GM21825 (cell line): ENCODE measurements at regions not wholly inside any gene's neighbourhood (a gene's known extent, or its start where the extent isn't known, plus 50 kb on each side); places are given as distances from the start of the nearest gene placed in this dataset.
"Not testable (repeated sequence)": the region's sequence is repeated elsewhere in the genome, so short reads cannot be mapped to it uniquely, and the experiment has no call there.

Experiments used
- ATAC-seq: cut with Tn5 transposase; IDR thresholded peaks from one replicate; pipeline ENCODE4 v1.9.1; 2021; ENCODE audit warnings: mild to moderate bottlenecking, moderate library complexity; ENCODE audit not compliant: unreplicated experiment

GRCh38 chr15:95615436-95615835, 715.1 kb upstream of the NR2F2 start:
- no peak for ATAC-seq

- no peak for ATAC-seq
These were observed 714.2 kb upstream of the NR2F2 start for GRCh38 chr15:95616306-95616705.

- ATAC-seq: no peak
These were observed 709.4 kb upstream of the NR2F2 start for GRCh38 chr15:95620934-95621579.

DNA sequence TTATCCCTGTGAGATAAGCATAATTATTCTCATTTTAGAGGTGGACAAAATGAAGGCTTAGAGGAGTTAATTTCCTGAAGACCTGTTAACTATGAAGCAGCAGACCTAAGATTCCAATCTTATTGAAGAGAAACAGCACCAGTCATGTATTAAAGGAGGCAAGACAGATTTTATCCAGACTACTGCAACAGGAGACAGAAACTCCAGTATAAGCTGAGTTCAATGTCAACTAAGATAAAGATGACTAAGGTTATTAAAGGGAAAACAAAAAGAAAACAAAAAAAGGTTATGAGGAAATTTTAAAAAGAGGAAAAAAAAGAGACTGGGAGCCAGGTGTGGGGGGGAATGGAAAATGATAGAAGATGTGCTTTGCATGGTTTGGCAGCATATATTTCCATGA, 707.7 kb upstream of the NR2F2 start:
- ATAC-seq: no peak

DNA sequence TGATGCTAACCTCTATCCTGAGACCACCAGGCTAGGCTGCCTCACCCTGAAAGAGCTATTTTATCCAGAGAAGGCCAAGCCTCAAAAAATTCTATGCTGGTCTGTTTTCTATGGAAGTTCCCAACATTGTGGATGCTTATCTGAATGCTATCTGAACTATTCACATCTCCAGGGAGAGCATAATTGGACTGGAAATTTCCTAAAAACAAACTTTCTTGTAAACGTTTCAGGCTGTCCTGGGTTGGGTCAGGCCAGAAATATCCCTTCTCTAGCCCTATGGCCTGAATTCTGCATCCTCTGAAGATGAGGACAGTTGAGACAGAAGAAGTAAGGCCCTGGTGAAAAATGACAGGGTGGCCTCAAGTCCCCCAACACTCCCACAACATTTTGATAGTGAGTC, 706.4 kb upstream of the NR2F2 start:
- no peak for ATAC-seq

DNA sequence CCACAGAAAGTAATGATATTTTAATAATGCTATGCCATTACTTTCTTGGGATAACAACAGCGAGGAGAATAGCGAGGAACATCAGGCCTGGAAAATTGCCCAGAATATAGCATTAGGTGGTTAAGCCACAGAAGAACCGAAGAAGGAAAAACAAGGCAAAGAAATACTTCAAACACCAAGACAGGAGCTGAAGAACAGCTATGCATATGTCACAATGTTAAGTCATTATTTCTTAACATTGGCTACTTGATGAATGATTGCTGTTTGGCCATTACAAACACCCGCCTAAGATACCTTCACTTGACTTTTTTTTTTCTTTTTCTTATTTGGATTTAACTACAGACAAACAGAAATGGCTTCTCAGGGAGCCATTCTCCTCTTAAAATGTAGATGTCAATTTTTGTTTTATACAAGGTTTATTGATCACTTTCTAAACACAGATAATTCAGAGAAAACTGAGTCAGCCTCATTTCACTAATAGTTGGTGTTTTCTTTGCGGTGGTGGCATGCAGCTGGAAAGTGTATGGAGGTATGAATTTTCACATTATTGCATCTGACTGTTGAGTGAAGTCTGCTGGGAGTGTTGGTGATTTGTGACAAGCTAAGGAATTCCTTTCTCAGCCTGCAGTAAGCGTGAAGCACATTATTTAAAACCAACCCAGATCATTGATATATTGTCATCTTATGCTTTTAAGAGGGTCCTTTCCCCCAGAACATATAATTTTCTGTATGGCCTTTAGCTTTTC, 705.7 kb upstream of the NR2F2 start:
- no peak for ATAC-seq

- ATAC-seq: no peak
These were observed 703.8 kb upstream of the NR2F2 start for GRCh38 chr15:95626501-95627361.

DNA sequence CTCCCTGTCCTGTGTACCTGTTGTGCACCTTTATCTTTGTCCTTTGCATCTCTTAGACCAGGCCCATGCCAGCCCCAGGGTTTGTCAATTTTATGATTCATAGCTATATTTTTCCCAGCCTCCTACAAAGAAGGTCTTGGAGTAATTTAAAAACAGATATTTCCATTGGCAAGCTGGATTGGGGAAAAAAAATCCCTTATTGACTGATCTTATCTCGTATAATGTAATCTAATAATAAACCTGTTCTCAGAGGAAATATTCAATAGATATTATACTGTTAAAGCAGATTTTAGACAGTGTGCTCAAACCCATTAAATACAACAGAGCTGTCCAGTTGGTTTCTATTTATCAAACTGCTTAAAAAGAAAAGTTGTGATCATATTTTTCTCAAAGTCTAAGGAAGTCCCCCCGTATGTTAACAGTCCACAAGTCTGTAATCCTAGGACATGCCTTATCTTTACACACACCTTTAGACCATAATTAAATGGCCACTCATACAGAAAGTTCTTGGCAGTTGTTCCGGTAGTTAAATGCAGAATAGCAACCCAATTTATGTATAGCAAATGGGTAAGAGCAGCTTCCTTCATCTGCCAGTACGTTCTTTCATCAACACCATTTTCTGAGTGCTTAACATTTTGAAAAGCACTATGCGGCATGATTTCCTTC, 700.9 kb upstream of the NR2F2 start:
- no peak for ATAC-seq

GRCh38 chr15:95630683-95631082, 699.8 kb upstream of the NR2F2 start:
- ATAC-seq: no peak

- ATAC-seq: no peak
These were observed 694.8 kb upstream of the NR2F2 start for GRCh38 chr15:95635666-95636065.

- no peak for ATAC-seq
These were observed 694.4 kb upstream of the NR2F2 start for GRCh38 chr15:95636107-95636506.

DNA sequence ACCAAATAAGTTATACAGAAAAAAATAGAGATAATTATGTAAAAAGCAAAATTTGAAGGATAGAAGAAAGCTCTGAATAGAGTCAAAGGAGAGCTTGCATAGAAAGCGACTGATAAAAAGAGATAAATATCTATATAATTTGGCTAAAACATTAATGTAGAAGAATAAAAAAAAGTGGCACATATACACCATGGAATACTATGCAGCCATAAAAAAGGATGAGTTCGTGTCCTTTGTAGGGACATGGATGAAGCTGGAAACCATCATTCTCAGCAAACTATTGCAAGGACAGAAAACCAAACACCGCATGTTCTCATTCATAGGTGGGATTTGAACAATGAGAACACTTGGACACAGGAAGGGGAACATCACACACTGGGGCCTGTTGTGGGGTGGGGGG, 693.3 kb upstream of the NR2F2 start:
- not testable (repeated sequence) for ATAC-seq

- ATAC-seq: no peak
These were observed 691.3 kb upstream of the NR2F2 start for GRCh38 chr15:95639208-95639607.

- no peak for ATAC-seq
These were observed 686.2 kb upstream of the NR2F2 start for GRCh38 chr15:95644100-95644875.

GRCh38 chr15:95645791-95646338, 684.6 kb upstream of the NR2F2 start:
- ATAC-seq: no peak

- ATAC-seq: no peak
These were observed 683.8 kb upstream of the NR2F2 start for GRCh38 chr15:95646484-95647273.

- ATAC-seq: no peak
These were observed 682.8 kb upstream of the NR2F2 start for GRCh38 chr15:95647531-95648277.

- no peak for ATAC-seq
These were observed 677.1 kb upstream of the NR2F2 start for GRCh38 chr15:95653361-95653805.
